ENCODE measurements at regions not wholly inside any gene's neighbourhood (a gene's known extent, or its start where the extent isn't known, plus 50 kb on each side); places are given as distances from the start of the nearest gene placed in this dataset.
"Not testable (repeated sequence)": the region's sequence is repeated elsewhere in the genome, so short reads cannot be mapped to it uniquely, and the experiment has no call there.

DNA sequence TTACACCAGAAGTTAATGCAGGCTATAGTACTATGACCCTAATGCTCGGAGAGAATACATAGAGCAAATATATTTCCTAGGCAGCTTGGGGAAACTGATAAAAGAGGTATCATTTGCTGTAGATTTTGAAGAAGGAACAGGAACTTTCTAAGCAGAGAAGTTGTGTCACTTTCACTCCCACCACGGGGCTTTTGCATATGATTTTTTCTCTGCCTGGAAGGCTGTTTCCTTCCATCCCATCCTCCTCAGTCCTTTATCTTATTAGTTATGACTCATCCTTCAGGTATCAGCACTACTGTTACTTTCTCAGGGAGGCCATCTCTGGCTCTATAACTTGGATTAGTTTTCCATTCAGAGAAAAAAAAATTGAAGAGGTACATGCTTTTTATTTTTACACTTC lies 2006.1 kb upstream of the WWC1 start:
- TF ChIP-seq CTCF (IDR thresholded peaks at IDR 0.05; ENCODE audit: extremely low read depth, insufficient read depth, missing control alignments): no peak
- DNase-seq (ENCODE audit: low spot score): no peak
- in situ Hi-C loops (cut with MboI; ENCODE audit: low pct_unique_long_range_greater_than_20kb, low sequenced_read_pairs, unreplicated experiment): no loop called here

GRCh38 chr5:166286832-166287231 lies 2004.6 kb upstream of the WWC1 start:
- TF ChIP-seq CTCF (IDR thresholded peaks at IDR 0.05; ENCODE audit: extremely low read depth, insufficient read depth, missing control alignments): no peak
- DNase-seq (ENCODE audit: low spot score): no peak
- in situ Hi-C loops (cut with MboI; ENCODE audit: low pct_unique_long_range_greater_than_20kb, low sequenced_read_pairs, unreplicated experiment): no loop called here

- no peak for TF ChIP-seq CTCF (IDR thresholded peaks at IDR 0.05; ENCODE audit: extremely low read depth, insufficient read depth, missing control alignments)
- in situ Hi-C loops (cut with MboI; ENCODE audit: low pct_unique_long_range_greater_than_20kb, low sequenced_read_pairs, unreplicated experiment): no loop called here
- DNase-seq (ENCODE audit: low spot score): no peak
These were observed 2003.6 kb upstream of the WWC1 start for GRCh38 chr5:166287866-166288265.

GRCh38 chr5:166291800-166292199 lies 1999.6 kb upstream of the WWC1 start:
- in situ Hi-C loops (cut with MboI; ENCODE audit: low pct_unique_long_range_greater_than_20kb, low sequenced_read_pairs, unreplicated experiment): not testable (repeated sequence)

GRCh38 chr5:166293892-166294291 lies 1997.6 kb upstream of the WWC1 start:
- TF ChIP-seq CTCF (IDR thresholded peaks at IDR 0.05; ENCODE audit: extremely low read depth, insufficient read depth, missing control alignments): no peak
- in situ Hi-C loops (cut with MboI; ENCODE audit: low pct_unique_long_range_greater_than_20kb, low sequenced_read_pairs, unreplicated experiment): no loop called here
- no peak for DNase-seq (ENCODE audit: low spot score)

More at GRCh38 chr5:166291800-166292199, 1999.6 kb upstream of the WWC1 start:
- not testable (repeated sequence) for DNase-seq (ENCODE audit: low spot score)

DNA sequence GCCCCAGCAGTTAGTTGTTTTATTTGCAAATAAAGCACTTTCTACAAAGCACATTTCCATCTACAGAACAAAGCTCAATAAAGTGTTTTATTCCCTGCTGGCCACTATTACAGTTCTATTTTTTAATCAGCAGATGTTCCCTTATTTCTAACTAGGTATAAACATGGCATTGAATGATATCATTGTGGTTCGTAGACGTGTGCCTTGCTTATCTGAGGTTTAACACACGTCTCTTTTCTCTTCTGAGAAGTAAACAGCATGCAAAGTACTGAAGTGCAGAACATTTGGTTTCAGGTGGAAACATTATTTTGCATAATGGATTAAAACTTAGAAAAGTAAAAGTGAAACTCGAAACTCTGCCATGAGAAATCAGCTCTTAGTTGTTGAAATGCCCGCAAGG lies 1989.3 kb upstream of the WWC1 start:
- in situ Hi-C loops (cut with MboI; ENCODE audit: low pct_unique_long_range_greater_than_20kb, low sequenced_read_pairs, unreplicated experiment): no loop called here
- DNase-seq (ENCODE audit: low spot score): no peak
- no peak for TF ChIP-seq CTCF (IDR thresholded peaks at IDR 0.05; ENCODE audit: extremely low read depth, insufficient read depth, missing control alignments)

- in situ Hi-C loops (cut with MboI; ENCODE audit: low pct_unique_long_range_greater_than_20kb, low sequenced_read_pairs, unreplicated experiment): no loop called here
- no peak for DNase-seq (ENCODE audit: low spot score)
- TF ChIP-seq CTCF (IDR thresholded peaks at IDR 0.05; ENCODE audit: extremely low read depth, insufficient read depth, missing control alignments): no peak
These were observed 1974.0 kb upstream of the WWC1 start for GRCh38 chr5:166317425-166317824.
